ENCODE measurements at regions not wholly inside any gene's neighbourhood (a gene's known extent, or its start where the extent isn't known, plus 50 kb on each side); places are given as distances from the start of the nearest gene placed in this dataset.

DNA sequence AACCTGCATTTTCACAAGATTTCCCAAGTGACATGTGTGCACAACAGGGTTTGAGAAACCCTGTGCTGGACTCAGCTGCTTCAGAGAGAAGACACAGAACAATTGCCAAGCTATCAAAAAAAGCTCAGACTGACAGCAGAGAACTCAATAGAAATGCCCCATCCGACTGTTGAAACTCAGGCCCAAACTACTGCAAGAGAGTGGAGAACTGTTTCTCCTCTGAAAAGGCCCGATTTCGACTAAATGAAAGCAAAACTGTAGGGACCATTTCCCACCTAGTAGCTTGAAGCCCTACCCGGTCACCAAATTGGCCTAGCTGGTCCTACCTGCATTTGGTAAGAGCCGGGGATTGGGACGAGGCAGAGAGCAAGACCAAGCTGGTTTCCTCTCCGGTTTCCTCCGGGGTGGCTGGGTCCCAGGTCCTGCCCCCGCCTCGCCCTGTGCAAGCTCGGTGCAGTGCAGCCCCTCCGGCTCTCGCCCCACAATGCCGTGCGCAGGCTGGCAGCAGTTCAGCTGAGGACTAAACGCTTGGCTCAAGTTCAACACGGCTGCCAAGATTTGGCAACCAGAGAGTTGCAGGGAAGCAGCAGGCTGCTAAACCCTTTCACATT, 1180.6 kb downstream of the VRK1 start:
- TF ChIP-seq SUZ12 (IDR thresholded peaks at IDR 0.05; ENCODE audit: extremely low read depth, insufficient read depth, insufficient read length) (no peak), ZNF274 (IDR thresholded peaks at IDR 0.05; ENCODE audit: low read depth, low read length) (no peak), YY1 (IDR thresholded peaks at IDR 0.05; ENCODE audit: insufficient read depth, insufficient read length) (no peak)
